H9 (cell line): ENCODE measurements at regions not wholly inside any gene's neighbourhood (a gene's known extent, or its start where the extent isn't known, plus 50 kb on each side); places are given as distances from the start of the nearest gene placed in this dataset.

Experiments
- DNase-seq: peaks from one replicate; pipeline ENCODE4 v3.0.0-alpha.2; 2017
- H2AFZ ChIP-seq: one replicate; pipeline ENCODE4 v1.6.1; 2013; ENCODE audit warnings: mild to moderate bottlenecking, low read length, control low read depth, moderate library complexity
- H2AK5ac ChIP-seq: 2 replicates; pipeline ENCODE4 v1.6.1; 2013; ENCODE audit warnings: low read length, control low read depth, mixed read lengths; ENCODE audit not compliant: insufficient read length
- H2BK120ac ChIP-seq: one replicate; pipeline ENCODE4 v1.6.1; 2013; ENCODE audit warnings: low read depth, mild to moderate bottlenecking, low read length, control low read depth, inconsistent platforms; ENCODE audit not compliant: poor library complexity, severe bottlenecking
- H2BK12ac ChIP-seq: 2 replicates; pipeline ENCODE4 v1.6.1; 2013; ENCODE audit warnings: low read length, control low read depth, mixed read lengths, low read depth; ENCODE audit not compliant: insufficient read length
- H2BK15ac ChIP-seq: 2 replicates; pipeline ENCODE4 v1.6.1; 2013; ENCODE audit warnings: low read depth, low read length, control low read depth
- H2BK20ac ChIP-seq: one replicate; pipeline ENCODE4 v1.6.1; 2013; ENCODE audit warnings: low read depth, mild to moderate bottlenecking, low read length, control low read depth, inconsistent platforms; ENCODE audit not compliant: poor library complexity, severe bottlenecking
- H2BK5ac ChIP-seq: 2 replicates; pipeline ENCODE4 v1.6.1; 2013; ENCODE audit warnings: low read length, control low read depth, mixed read lengths; ENCODE audit not compliant: insufficient read length
- H3K14ac ChIP-seq: 2 replicates; pipeline ENCODE4 v1.6.1; 2013; ENCODE audit warnings: low read length, control low read depth; ENCODE audit not compliant: insufficient read depth
- H3K18ac ChIP-seq: 2 replicates; pipeline ENCODE4 v1.6.1; 2013; ENCODE audit warnings: low read depth, mild to moderate bottlenecking, mixed read lengths, low read length, control low read depth; ENCODE audit not compliant: insufficient read length
- H3K23ac ChIP-seq: 2 replicates; pipeline ENCODE4 v1.6.1; 2013; ENCODE audit warnings: low read length, control low read depth, mixed read lengths, low read depth; ENCODE audit not compliant: insufficient read length
- H3K23me2 ChIP-seq: 2 replicates; pipeline ENCODE4 v1.6.1; 2013; ENCODE audit warnings: low read depth, mild to moderate bottlenecking, mixed read lengths, low read length, control low read depth; ENCODE audit not compliant: insufficient read length, poor library complexity, severe bottlenecking
- H3K27ac ChIP-seq: 2 replicates; pipeline ENCODE4 v1.5.1; 2013; ENCODE audit warnings: low read length, control low read depth, mixed read lengths, low read depth; ENCODE audit not compliant: insufficient read length
- H3K27me3 ChIP-seq: 2 replicates; pipeline ENCODE4 v1.6.1; 2013; ENCODE audit warnings: low read length, control low read depth, inconsistent platforms; ENCODE audit not compliant: insufficient read depth
- H3K4ac ChIP-seq: 2 replicates; pipeline ENCODE4 v1.6.1; 2013; ENCODE audit warnings: low read depth, mild to moderate bottlenecking, control low read depth, inconsistent platforms, low read length, moderate library complexity
- H3K4me1 ChIP-seq: 2 replicates; pipeline ENCODE4 v1.6.1; 2013; ENCODE audit warnings: low read length, control low read depth, inconsistent platforms; ENCODE audit not compliant: insufficient read depth
- H3K4me2 ChIP-seq: 2 replicates; pipeline ENCODE4 v1.6.1; 2013; ENCODE audit warnings: low read length, control low read depth, mixed read lengths; ENCODE audit not compliant: insufficient read length, insufficient read depth
- H3K56ac ChIP-seq: 2 replicates; pipeline ENCODE4 v1.6.1; 2013; ENCODE audit warnings: low read depth, mild to moderate bottlenecking, mixed read lengths, low read length, control low read depth; ENCODE audit not compliant: insufficient read length
- H3K79me1 ChIP-seq: 2 replicates; pipeline ENCODE4 v1.6.1; 2013; ENCODE audit warnings: low read depth, mild to moderate bottlenecking, moderate library complexity, low read length, control low read depth, inconsistent platforms; ENCODE audit not compliant: insufficient read depth, poor library complexity, severe bottlenecking
- H3K79me2 ChIP-seq: 2 replicates; pipeline ENCODE4 v1.6.1; 2013; ENCODE audit warnings: low read length, control low read depth, inconsistent platforms; ENCODE audit not compliant: insufficient read depth
- H3K9ac ChIP-seq: 2 replicates; pipeline ENCODE4 v1.6.1; 2013; ENCODE audit warnings: low read length, control low read depth, mixed read lengths; ENCODE audit not compliant: insufficient read length; ENCODE audit errors: extremely low read depth
- H3K9me3 ChIP-seq: one replicate; pipeline ENCODE4 v1.6.1; 2013; ENCODE audit warnings: low read depth, low read length, inconsistent platforms; ENCODE audit not compliant: control insufficient read depth
- H3T11ph ChIP-seq: one replicate; pipeline ENCODE4 v1.6.1; 2013; ENCODE audit warnings: mild to moderate bottlenecking, low read length, control low read depth, inconsistent platforms
- H4K20me1 ChIP-seq: one replicate; pipeline ENCODE4 v1.6.1; 2013; ENCODE audit not compliant: control insufficient read depth, insufficient read length, insufficient read depth
- H4K5ac ChIP-seq: 2 replicates; pipeline ENCODE4 v1.6.1; 2013; ENCODE audit warnings: low read depth, mild to moderate bottlenecking, mixed read lengths, low read length, control low read depth; ENCODE audit not compliant: insufficient read length
- H4K8ac ChIP-seq: replicated peaks from 2 replicates; pipeline ENCODE4 v1.6.1; 2013; ENCODE audit warnings: low read length, control low read depth, mixed read lengths, low read depth; ENCODE audit not compliant: insufficient read length
- H4K91ac ChIP-seq: 2 replicates; pipeline ENCODE4 v1.6.1; 2013; ENCODE audit warnings: low read depth, mild to moderate bottlenecking, moderate library complexity, mixed read lengths, low read length, control low read depth; ENCODE audit not compliant: insufficient read length
- H3K27ac Mint-ChIP-seq, 3 experiments: 2 replicates in 2 of 3; 3 replicates in 1 of 3; pipeline ENCODE4 v1.8.0; 2020 to 2021; ENCODE audit warnings: mixed read lengths in 3 of 3, mild to moderate bottlenecking in 1 of 3, moderate library complexity in 1 of 3
- H3K27me3 Mint-ChIP-seq: 2 replicates; pipeline ENCODE4 v1.8.0; 2021; ENCODE audit warnings: low read depth, mild to moderate bottlenecking, moderate library complexity, mixed read lengths
- H3K36me3 Mint-ChIP-seq, 3 experiments: 2 replicates in 2 of 3; 3 replicates in 1 of 3; pipeline ENCODE4 v1.8.0; 2020 to 2021; ENCODE audit warnings: low read depth in 3 of 3, mixed read lengths in 3 of 3; ENCODE audit not compliant: insufficient read depth in 1 of 3
- H3K4me1 Mint-ChIP-seq, 2 experiments: 2 replicates each; pipeline ENCODE4 v1.8.0; 2020; ENCODE audit warnings: mixed read lengths in 2 of 2
- H3K4me3 Mint-ChIP-seq, 2 experiments: 2 replicates in 1 of 2; 3 replicates in 1 of 2; pipeline ENCODE4 v1.8.0; 2020 to 2021; ENCODE audit warnings: mild to moderate bottlenecking in 2 of 2, mixed read lengths in 2 of 2, moderate library complexity in 1 of 2
- H3K9me3 Mint-ChIP-seq, 2 experiments: 2 replicates in 1 of 2; 3 replicates in 1 of 2; pipeline ENCODE4 v1.8.0; 2020; ENCODE audit warnings: mild to moderate bottlenecking in 2 of 2, mixed read lengths in 2 of 2, moderate library complexity in 1 of 2
- CTCF ChIP-seq: fragments of 200-600 bp; sonication (generic); conservative IDR thresholded peaks from 3 replicates; pipeline ENCODE4 v1.8.0; 2021; ENCODE audit warnings: antibody characterized with exemption, mild to moderate bottlenecking
- WGBS: extraction: QIAGEN DNeasy Blood & Tissue Kit; methylation state at CpG from one replicate; pipeline ENCODE4 v1.1.7; 2013; ENCODE audit warnings: missing lambda C conversion rate, low lambda C conversion rate, mixed read lengths; ENCODE audit not compliant: insufficient read length; ENCODE audit errors: extremely low coverage; 5-methylcytosine and 5-hydroxymethylcytosine counted together

- H3K18ac ChIP-seq = no peak overlapping the region
- no peaks in the 10 kb centered on the region for H3K9me3 Mint-ChIP-seq
- H3K79me1 ChIP-seq = no peaks in the 10 kb centered on the region
- H3T11ph ChIP-seq = no peak overlapping the region
- no peaks in the 10 kb centered on the region for H3K27me3 ChIP-seq
- H3K4ac ChIP-seq = no peak overlapping the region
- H4K91ac ChIP-seq = no peak overlapping the region
- no peak overlapping the region for H2AFZ ChIP-seq
- H2AK5ac ChIP-seq = no peak overlapping the region
- TF ChIP-seq CTCF = no peak
- H3K4me1 ChIP-seq = no peaks in the 10 kb centered on the region
- no peaks in the 10 kb centered on the region for H4K20me1 ChIP-seq
- H3K23ac ChIP-seq = no peak overlapping the region
- H3K27ac ChIP-seq = no peak overlapping the region
- H2BK20ac ChIP-seq = no peak overlapping the region
- no peak overlapping the region for H3K4me3 Mint-ChIP-seq
- H2BK12ac ChIP-seq = no peak overlapping the region
- DNase-seq = no peak
- no peak overlapping the region for H3K14ac ChIP-seq
- H4K5ac ChIP-seq = no peak overlapping the region
- no peaks in the 10 kb centered on the region for H3K79me2 ChIP-seq
- no peak overlapping the region for H3K4me2 ChIP-seq
- H3K4me1 Mint-ChIP-seq = peaks cover 0 to 5% of the 10 kb centered on the region in 2 experiments; a peak in 1 of 4 replicates
- H2BK15ac ChIP-seq = no peak overlapping the region
- no peaks in the 10 kb centered on the region for H3K27me3 Mint-ChIP-seq
- no peaks in the 10 kb centered on the region for H3K9me3 ChIP-seq
- H3K27ac Mint-ChIP-seq = no peak overlapping the region
- no CpG with 5 or more reads among the region's 2 CpGs for WGBS
- no peaks in the 10 kb centered on the region for H3K23me2 ChIP-seq
- H3K56ac ChIP-seq = no peak overlapping the region
- H4K8ac ChIP-seq = no peak overlapping the region
- no peaks in the 10 kb centered on the region for H3K36me3 Mint-ChIP-seq
- no peak overlapping the region for H3K9ac ChIP-seq
- no peak overlapping the region for H2BK120ac ChIP-seq
- H2BK5ac ChIP-seq = no peak overlapping the region
Measured at GRCh38 chr3:102031834-102032233, 182.5 kb downstream of the NFKBIZ start.
